HG03175 (cell line): ENCODE measurements at regions not wholly inside any gene's neighbourhood (a gene's known extent, or its start where the extent isn't known, plus 50 kb on each side); places are given as distances from the start of the nearest gene placed in this dataset.
"Not testable (repeated sequence)": the region's sequence is repeated elsewhere in the genome, so short reads cannot be mapped to it uniquely, and the experiment has no call there.

Experiments used
- ATAC-seq: cut with Tn5 transposase; IDR thresholded peaks from one replicate; pipeline ENCODE4 v1.9.1; 2021; ENCODE audit warnings: mild to moderate bottlenecking, moderate library complexity; ENCODE audit not compliant: unreplicated experiment

DNA sequence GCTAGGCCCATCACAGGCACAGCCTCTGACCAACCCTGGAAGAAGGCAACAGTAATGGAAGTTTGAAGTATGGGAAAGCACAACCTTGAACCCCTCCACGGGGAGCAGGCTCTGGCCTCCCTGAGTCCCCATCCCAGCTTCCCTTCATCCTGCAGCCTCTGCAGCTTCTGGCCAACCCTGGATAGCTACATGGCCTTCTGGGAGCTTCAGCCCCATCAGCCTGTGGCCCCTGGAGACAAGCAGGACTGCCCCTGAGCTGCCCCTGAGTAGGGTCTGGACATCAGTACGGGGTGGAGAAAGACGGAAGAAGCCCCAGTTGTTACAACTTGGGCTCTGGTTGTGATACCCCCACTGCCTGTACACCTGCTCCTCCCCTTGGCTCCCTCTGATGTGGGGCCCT, 113.8 kb upstream of the CD82 start:
- no peak for ATAC-seq

DNA sequence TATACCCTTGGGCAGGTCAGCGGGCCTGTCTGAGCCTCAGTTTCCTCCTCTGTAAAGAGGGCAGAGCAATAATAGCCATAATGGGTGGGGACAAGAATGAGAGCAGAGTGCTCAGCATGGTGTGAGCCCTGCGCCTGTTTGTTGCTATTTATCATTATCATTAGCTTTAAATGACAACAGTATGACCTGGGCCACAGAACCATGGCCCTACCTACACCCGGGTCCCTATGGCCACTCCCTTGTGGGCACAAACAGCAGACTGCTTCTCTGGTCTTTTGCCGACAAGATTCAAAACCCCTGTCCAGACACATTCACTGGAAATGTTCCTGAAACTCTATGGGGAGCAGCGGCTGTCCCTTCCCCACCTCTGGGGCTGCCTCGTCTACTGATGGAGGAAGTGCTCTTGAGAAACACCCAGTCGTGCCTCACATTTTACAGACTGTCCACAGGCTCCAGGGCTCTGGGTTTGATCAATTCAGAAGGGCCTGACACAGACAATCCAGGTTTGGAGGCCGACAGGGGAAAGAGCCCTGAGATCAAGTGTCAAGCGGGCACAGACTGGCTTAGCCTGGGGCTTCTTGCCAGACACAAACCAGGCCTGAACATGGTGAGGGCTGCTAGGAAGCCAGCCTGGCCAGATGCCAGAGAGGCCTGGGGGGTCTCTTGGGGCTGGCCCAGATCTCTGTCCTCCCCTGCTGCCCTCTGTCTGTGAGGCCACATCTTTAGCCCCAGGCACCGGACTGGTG, 112.5 kb upstream of the CD82 start:
- no peak for ATAC-seq

DNA sequence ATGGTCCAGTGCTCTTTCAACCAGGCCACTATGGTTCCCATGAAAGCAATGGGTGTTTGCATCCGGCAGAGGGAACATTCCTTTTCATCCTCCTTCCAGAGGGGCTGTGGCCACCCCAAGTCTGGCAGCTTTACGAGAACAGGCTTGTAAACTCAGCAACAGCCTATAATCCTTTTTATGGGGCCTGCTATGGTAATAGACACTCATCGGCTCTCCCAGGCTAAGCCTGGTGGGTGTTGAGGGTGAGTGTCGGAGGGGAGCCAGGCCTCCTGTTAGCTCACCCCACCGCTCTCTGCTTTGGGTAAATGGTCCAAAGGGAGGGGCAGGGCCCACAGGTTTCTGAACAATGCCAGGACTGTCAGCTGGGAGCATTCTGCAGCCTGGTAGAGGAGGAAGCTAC, 111.6 kb upstream of the CD82 start:
- ATAC-seq = no peak

DNA sequence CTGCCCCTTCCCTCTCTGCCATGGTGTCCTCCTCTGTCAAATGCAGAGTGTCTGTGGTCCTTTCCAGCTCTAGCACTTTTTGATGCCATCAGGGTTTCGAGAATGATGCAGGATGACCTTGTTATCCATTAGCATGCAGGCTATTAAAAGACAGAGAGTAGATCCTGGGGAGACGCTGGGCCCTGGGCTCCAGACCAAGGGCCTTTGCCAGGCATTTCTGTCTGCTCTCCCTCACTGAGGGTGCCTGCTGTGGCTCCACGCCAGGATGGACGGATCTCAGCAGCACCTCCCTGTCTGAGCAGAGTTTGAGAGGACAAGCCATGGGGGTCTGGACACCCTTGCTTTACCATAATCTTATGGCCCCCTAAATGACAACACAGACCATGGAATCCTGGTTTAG, 110.8 kb upstream of the CD82 start:
- no peak for ATAC-seq

DNA sequence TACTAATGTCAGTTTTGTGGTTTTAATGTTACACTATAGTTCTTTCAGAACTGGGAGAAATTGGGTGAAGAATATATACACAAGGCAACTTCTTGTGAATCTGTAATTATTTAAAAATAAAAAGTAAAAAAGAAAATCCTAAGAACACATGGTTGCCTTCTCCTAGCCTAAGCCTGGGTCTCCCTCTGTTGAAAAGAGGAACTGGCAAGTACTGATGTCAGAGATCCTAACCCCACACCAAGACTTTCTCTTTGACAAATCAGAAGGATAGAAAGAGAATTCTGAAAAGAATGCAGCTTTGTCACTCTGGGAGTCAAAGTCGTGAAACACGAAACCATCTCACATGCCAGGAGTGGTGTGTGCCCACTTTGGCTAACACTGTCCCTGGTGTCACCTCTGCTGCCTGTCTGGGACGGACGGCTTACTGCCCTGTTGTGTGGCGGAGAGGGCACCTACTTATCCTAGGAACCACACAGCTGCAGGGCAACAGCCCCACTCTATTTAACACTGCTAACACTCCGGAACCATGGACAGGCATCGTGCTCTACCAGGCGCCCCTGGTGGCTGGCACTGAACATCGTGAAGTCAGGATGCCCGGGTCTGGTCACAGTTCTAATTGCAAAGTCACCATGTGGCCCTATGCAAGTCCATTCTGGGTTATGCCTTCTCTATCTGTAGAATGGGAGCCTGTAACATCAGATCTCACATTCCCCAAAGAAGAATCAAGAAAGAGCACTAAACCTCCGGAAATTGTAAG, 108.7 kb upstream of the CD82 start:
- no peak for ATAC-seq

DNA sequence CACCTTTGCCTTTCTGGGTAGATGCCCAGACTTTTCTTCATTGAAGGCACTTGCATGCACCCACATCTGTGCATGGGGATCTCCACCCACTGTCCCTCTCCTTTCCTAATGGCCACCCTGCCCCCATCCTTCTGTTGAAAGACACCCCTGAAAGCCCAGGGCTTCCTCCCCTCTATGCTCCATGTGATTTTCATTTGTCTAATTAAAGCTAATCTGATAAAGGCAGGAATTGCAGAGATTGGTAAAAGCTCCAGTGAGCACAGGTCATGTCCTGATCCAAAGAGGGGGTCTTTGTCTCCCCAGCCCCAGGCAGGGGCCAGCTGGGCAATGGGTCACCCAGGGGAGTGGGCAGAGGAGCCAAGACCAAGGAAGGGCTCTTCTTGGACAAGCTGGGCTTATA, 107.6 kb upstream of the CD82 start:
- ATAC-seq = no peak

DNA sequence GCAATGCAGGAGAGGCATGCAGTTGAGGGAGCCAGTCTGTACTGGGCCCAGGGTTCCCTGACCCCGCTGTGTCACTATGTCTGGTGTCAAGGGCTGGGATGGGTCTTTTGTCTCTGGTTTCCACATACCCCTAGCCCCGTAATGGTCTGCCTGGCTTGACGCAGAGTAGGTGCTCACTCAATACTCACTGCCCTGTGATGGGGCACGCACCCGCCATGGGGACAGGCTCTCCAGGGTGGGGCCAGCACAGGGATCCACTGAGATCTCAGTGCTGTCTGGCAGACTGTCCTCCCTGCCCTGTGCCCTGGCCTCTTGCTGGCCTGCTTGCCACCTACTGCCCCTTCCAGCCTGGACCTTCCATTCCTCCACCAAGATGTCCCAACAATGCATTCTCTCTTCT, 101.7 kb upstream of the CD82 start:
- ATAC-seq = no peak

DNA sequence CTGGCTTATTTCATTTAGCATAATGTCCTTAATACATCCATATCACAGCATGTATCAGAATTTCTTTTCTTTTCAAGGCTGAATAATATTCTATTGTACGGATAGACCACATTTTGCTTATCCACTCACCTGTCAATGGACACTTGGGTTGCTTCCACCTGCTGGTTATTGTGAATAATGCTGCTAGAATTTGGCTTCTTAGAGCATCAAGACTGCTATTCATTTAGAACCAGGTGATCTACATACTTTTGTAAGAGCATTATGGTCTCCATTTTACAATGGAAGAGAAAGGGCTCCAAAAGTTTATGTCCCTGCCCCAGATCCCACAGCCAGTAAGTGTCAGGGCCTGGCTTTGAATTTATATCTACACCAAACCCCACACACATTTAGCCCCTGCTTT, 100.7 kb upstream of the CD82 start:
- no peak for ATAC-seq

DNA sequence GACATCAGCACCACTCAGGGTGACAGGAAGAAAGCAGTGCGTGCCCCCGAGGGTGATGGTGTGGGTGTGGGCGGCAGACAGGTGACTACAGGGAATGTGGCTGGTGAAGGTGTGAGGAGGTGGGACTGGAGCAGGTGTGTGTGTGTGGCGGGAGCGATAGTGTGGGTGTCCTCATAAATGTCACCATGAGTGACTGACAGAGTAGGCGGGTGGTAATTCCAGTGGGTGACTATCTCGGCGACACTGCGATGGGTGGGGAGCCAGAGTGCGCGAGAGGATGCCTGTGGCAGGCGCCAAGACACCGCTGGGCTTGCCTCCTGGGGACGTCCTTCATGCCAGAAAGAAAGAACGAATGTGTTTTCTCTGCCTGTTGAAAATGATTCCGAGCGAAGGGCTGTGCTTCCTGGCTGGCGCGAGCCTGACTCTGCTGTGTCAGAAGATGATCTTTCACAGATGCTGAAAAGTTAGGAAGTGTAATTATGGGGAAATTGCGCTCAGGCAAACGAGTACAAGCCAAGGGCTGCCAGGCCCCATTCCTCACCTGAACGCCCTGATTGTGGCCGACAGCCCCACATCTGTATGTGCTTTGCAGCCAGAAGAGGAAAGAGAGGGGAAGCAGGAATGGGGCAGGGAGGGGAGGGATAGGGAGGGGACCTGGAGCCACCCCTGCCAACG, 98.8 kb upstream of the CD82 start:
- ATAC-seq = no peak

DNA sequence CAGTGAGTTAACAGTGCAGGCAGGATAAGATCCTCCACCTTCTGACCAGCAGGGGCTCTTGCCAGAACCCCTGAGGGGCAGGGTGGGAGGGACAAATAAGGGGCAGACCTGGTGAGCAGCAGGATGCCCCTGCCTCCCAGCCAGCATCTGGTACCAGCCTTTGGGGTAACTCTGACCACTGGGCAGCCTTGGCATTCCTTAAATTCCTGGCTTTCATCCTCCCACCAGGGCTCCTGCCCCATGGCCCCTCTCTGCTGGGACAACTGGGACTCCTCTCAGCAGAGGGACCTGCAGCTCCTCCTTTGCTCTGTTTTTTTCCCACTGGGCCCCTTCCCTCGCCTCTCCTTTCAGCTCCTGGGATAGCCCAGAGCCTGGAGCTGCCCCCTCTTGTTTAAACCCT, 98.0 kb upstream of the CD82 start:
- ATAC-seq = no peak

DNA sequence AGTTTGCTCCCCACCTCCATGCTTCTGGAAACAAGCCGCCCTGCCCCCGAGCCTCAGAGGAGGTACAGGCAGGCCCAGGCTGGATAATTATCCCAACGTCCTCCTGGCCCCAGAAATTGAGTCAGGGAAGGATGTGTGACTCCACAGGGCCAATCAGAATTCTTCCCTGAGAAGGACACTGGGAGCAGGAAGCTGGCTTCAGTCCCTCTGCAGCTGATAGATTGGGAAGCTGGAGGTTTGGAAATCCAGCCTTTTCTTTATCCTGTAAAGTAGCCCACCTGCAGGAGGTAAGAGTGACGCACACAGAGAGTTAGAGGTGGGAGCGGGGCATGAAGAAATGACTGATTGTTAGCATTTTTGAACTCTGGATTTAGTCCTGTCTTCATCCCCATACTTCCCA, 97.5 kb upstream of the CD82 start:
- ATAC-seq = no peak

DNA sequence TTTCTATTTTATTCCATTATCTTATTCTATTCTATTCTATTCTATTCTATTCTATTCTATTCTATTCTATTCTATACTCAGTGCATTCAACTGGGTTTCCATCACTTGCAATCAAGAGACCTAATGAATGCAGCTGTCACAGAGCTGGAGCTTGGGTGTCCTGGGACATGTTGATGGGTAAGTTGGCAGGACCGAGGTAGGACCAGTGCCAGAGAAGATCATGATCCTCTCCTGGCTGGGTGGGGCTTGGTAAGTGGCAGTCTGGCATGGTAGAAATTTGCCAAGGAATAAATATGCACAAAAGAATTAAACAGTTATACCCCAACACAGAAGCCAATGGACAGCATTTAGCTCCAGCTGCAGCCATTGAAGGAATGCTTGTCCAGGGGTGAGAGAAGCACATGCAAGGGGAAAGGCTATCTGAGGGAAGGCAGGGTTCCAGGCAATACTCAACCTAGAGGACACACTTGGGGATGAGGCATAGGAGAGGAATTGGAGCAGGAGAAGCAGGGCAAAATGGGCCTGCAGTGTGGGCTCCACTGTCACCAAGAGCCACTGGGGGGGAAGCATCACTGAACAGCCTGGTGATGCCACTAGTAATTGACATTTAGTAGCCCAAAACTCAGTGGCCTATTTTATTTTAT, 97.0 kb upstream of the CD82 start:
- ATAC-seq = no peak

DNA sequence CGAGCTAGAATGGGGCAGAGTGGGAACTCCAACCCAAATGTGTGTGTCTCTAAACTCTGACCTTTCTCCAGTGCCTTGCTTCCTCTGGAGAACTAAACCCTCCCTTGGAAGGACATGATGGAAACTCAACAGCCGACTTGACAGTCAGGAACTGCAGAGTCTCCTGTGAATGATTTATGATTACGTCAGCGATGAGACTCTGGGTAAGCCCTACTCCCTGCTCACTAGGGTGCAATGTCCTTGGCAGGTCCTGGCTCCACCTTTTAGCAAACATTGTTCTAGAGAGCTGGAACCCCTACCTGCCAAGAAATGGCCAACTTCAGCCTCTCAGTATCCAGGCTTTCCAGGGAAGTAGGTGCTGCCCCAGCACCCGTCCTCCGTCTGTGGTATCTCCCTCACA, 96.1 kb upstream of the CD82 start:
- no peak for ATAC-seq

DNA sequence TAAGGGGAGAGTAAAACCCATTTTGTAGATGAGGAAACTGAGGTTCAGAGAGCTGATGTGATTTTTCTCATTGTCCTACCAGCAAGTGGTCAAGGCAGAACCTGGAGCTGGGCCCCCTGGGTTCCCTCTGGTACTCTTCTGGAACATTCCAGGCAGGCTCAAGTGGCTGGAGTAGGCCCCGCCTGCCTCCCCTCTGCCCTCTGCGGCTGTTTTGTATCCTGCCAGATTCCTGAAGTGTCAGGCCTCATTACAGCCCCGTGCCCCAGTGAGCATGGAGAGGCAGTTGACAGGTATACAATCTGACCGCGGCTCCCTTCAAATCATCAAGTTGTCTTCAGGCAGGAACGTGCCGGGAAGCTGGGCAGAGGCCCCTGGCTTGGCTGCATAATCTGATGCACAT, 94.6 kb upstream of the CD82 start:
- ATAC-seq = no peak

DNA sequence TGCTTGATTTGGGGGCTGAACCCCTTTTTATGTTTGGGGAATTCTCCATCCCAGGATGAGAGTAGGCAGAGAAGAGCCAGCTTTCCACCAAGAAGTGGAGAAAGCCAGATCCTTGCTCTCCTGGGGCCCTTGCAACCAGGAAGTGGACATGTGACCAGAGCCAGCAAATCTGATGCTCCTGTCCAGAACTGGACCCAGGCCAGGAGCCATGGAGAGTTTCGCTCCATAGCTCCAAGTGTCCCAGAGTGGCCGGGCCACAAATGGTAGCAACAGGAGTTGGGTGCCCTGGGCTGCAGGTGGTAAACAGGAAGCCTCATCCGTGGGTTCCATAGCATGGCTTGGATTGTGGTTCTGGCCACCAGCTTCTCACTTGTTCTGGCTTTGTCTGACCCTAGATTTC, 93.9 kb upstream of the CD82 start:
- no peak for ATAC-seq

DNA sequence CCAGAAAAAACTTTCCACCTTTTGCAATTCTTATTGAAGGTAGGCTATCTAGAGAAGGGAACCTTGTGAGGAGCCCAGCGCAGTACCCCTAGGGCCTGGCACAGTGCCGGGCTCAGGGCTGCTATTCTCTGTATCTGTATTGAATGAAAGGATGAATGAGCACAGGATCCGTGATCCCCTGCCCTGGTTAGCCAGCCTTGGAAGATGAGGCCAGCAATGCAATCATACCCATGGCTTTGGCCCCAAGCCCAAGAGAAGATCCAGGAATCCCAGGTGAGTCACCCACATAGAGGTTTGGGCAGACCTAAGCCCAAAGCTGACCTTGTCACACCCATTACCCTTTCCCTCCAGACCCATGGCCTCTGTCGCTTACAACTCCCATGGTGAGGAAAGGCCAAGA, 92.5 kb upstream of the CD82 start:
- no peak for ATAC-seq

DNA sequence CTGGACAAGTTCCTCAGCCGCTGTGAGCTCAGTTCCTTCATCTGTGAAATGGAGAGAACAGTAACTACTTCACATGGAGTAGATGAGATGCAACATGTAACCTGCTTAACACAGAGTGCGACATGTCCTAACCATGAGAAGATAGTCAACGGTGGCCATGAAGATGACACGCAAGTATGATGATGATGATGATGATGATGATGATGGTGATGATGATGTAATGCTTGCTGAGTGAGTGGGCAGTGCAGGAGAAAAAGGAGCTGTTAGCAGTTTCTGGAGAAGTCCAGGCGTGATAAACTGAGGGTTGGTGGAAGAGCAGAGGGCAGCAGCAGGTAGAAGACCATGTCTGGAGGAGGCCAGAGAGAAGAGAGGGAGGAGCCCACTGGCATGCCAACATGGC, 90.8 kb upstream of the CD82 start:
- no peak for ATAC-seq

DNA sequence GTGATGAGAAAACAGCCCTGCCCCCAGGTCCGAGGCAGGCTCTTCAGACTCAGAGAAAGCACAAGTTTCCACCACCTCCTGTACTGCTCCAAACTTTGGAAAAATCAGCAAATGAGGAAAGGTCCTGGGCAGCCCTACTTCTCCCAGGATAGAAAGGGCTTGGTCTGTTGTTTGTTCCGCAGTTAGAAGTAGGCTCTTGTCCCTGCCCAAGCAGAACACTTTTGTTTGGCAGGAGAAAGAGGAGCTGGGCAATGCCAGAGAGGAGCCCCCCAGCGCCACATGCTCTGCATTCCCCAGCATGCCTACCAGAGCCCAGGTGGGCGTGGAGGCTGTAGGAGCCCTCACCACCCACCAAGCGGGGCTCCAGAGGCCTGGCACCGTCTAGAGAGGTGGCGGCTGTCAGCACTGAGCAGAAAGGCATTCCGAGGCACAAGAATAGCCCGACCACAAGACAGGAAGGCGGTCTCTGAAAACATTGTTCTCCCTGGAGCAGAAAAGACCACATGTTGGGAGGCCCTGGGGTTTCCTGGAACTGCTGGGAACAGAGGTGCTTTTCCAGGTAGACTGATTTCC, 90.3 kb upstream of the CD82 start:
- ATAC-seq = no peak

DNA sequence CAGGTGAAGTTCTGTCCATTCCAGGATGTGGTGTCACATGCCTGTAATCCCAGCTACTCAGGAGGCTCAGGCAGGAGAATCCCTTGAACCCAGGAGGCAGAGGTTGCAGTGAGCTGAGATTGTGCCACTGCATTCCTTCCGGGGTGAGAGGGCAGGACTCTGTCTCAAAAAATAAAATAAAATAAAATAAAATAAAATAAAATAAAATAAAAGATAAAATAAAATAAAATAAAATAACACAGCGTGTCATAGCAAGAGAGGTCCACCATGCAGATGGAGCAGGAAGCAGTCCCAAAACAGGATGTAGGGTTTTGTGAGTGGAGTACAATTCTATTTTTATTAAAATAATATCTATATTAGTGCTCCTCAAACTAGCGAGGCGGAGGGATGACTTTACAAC, 83.1 kb upstream of the CD82 start:
- not testable (repeated sequence) for ATAC-seq

DNA sequence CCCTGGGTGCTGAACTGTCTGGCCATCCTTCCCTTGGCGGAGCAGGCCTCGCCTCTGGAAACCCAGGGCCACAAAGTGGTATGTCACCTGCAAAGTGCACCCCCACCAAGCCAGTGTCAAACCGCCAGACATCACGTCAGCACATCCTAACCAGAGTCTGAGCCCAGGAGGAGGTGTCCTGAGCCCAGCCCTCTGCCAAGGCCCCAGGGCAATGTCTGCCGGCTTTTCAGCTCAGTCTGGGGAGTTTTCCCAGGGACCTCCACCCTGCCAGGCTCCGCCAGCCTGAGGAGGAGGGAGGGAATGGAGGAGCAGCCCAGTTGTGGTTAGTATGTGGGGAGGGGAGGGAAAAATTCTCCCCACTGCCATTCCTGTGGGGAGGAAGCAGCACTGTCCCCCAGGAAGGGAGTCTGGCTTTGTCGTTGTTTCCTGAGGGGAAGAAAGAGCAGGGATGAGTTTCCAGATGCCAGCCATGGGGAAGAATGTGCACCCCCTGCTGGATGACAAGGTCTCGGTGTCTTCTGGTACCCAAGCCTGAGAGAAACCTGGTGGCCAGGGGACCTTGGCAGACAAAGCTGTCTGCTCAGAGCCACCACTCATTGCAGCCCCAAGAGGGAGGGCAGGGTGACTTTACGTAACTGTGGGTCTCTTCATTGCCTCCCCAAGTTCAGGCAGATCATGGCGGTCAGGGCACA, 81.4 kb upstream of the CD82 start:
- no peak for ATAC-seq
